ENCODE measurements at regions not wholly inside any gene's neighbourhood (a gene's known extent, or its start where the extent isn't known, plus 50 kb on each side); places are given as distances from the start of the nearest gene placed in this dataset.

DNA sequence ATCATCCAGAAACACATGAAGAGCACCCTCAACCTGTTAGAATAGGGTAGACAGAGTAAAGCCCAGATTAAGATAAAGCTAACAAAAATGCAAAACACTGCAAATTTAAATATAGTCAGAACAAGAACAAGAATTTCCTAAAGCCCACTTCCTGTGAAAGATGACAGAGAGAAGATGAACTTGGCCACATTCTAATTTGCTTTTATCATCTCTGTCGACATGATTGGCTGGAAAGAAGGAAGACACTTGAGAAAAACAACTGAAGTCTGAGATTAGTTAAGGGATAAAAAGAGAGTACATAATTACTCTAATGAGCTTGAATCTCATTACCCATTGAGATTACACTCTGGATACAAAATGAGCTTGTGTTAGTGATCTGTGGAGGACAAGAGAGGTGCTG is 537.6 kb downstream of the KLF5 start:
- DNase-seq (ENCODE audit: low read depth in 1 of 2, low spot score in 1 of 2), result no peak

GRCh38 chr13:73593199-73593765 is 534.5 kb downstream of the KLF5 start:
- DNase-seq (ENCODE audit: low read depth in 1 of 2, low spot score in 1 of 2), result no peak

- DNase-seq (ENCODE audit: low read depth in 1 of 2, low spot score in 1 of 2), result no peak
These were observed 533.1 kb downstream of the KLF5 start for GRCh38 chr13:73591861-73592260.

- no peak for DNase-seq (ENCODE audit: low read depth in 1 of 2, low spot score in 1 of 2)
These were observed 532.0 kb downstream of the KLF5 start for GRCh38 chr13:73590795-73591194.

DNA sequence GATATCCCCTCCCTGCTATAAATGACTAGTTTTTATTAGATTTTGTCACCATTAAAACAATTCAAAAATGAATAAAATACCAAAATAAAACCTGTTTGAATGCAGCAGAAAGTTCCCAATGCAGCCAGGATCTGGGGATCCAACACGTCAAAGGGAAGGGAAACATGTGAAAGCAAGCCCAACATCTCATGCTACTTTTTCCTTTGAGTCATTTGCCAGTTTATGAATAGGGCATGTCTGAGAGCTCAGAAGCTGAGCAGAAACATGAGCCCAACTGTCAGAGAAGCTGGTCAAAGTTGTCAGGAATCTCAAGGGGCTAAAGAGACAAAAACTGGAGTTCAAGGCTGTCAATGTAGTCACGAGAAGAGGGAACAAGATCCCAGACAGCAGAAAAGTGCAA is 526.4 kb downstream of the KLF5 start:
- DNase-seq (ENCODE audit: low read depth in 1 of 2, low spot score in 1 of 2), result no peak

GRCh38 chr13:73583331-73583730 is 524.5 kb downstream of the KLF5 start:
- DNase-seq (ENCODE audit: low read depth in 1 of 2, low spot score in 1 of 2), result no peak

GRCh38 chr13:73580513-73581267 is 521.9 kb downstream of the KLF5 start:
- DNase-seq (ENCODE audit: low read depth in 1 of 2, low spot score in 1 of 2), result no peak

- no peak for DNase-seq (ENCODE audit: low read depth in 1 of 2, low spot score in 1 of 2)
These were observed 520.9 kb downstream of the KLF5 start for GRCh38 chr13:73579574-73580274.

DNA sequence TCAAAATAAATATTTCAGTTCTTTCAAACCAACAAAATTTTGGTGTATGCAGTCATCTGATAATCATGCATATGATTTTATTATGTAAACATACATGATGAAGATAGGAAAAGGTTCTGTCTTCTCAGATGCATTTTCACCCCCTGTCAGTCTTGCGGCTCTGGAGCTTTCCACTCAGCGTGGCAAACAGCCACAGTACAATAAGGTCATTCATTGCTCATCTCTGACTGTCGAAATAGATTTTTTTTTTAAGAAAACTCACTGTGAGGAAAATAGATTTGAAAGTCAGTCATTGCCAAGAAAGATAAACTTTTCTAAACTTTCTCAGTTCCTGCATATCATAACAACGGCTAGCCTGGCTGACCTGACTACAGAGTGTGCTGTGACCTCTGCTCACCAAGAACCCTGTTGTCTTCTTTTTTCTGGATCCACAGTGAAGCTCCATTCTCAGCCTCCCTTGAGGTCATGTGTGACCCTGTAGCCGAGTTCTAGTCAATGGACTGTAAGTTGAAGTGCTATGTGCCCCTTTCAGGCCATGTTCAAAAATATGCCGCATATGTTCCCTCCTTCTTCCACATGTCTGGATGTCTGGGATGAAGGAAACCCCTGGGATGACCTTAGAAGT is 519.6 kb downstream of the KLF5 start:
- DNase-seq (ENCODE audit: low read depth in 1 of 2, low spot score in 1 of 2), result no peak

- DNase-seq (ENCODE audit: low read depth in 1 of 2, low spot score in 1 of 2), result no peak
These were observed 517.5 kb downstream of the KLF5 start for GRCh38 chr13:73576291-73576690.

DNA sequence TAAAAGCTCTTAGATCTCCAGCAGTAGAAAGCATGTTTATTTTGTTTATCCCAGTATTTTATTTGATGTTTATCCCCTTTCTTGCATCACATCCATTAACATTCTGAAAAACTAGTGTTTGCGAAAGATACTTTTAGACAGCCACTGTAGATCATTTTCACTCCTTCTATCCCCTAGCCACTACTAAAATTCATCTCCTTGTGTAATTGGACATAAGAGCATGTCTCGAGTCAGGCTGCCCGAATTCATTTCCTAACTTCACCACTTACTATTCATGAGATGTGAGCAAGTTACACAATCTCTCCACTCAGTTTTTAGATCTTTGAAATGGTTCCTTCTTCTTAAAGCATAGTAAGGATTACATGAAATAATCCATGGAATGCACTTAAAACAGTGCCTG is 514.0 kb downstream of the KLF5 start:
- no peak for DNase-seq (ENCODE audit: low read depth in 1 of 2, low spot score in 1 of 2)

GRCh38 chr13:73571376-73571775 is 512.6 kb downstream of the KLF5 start:
- no peak for DNase-seq (ENCODE audit: low read depth in 1 of 2, low spot score in 1 of 2)

- DNase-seq (ENCODE audit: low read depth in 1 of 2, low spot score in 1 of 2), result no peak
These were observed 498.1 kb downstream of the KLF5 start for GRCh38 chr13:73556902-73557301.

DNA sequence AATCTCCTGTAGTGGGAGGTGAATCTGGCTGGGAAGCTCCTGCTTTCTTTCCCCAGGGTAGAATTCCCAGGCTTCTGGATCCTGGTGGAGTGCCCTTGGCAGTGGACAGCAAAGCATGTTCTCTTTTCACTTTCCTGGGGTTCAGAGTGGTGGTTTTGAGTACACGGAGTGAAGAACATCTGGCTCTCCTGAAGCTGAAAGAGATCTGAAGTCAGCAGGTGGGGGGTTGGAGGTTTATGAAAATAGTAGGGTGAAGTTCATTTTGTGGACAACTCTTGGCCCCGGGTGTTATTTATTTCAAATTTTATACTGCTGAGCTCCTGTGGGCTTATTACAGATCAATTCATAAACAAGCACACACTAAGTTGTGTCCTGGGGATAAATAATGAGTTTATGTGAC is 497.3 kb downstream of the KLF5 start:
- DNase-seq (ENCODE audit: low read depth in 1 of 2, low spot score in 1 of 2), result no peak

- DNase-seq (ENCODE audit: low read depth in 1 of 2, low spot score in 1 of 2), result no peak
These were observed 492.9 kb downstream of the KLF5 start for GRCh38 chr13:73551736-73552135.

DNA sequence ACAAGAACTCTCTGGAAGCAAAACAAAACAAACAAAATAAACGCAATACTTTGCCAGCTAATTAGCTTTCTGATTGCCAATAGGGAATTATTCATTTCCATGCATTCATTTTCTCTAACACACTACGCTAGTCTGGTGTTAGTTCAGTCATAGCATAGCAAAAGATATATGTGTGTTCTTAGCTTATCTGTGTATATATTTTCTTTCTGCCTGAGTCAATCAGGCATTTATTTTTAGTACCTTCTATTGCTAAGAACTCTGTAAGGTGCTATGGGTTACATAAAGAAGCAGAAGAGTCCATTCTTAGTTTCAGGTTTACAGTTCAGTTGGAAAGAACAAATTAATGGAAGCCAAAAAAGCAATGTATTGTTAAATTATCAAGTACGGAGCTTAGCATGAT is 490.9 kb downstream of the KLF5 start:
- DNase-seq (ENCODE audit: low read depth in 1 of 2, low spot score in 1 of 2), result no peak

DNA sequence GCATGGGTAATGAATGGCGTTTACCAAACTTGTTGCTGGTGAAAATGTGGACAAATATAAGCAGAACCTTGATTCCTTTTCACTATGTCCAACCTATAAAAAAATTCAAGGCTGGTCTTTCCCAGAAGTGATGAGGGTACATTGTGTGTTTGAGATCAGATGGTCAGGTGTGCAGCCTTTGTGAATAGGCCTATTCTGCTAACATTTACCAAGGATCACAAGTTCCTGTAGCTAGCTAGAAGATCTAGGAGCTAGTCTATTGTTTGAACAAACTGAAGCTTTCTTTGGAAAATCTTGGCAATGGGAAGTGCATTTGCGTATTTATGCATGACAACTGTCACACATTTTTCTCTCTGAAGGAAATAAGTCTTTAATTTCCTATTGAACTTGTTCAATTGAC is 489.6 kb downstream of the KLF5 start:
- DNase-seq (ENCODE audit: low read depth in 1 of 2, low spot score in 1 of 2), result no peak

DNA sequence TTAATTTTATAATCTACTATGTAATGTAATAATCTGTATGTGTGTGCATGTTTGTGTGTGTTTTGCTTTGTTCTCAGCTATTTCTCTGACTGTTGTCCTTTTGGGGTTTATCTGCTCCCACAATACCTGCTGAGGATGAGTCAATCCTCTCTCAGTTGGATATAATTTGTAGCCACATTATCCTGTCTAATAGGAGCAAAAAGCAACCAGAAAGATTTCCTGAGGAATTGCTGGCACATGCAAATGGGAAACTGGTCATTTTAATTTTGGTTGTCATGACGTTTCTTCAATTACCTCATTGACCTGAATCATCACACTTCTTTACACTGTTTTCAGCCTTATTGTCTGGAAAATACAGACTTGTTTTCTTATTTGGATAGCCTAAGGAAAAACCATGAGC is 488.4 kb downstream of the KLF5 start:
- no peak for DNase-seq (ENCODE audit: low read depth in 1 of 2, low spot score in 1 of 2)

- DNase-seq (ENCODE audit: low read depth in 1 of 2, low spot score in 1 of 2), result no peak
These were observed 485.4 kb downstream of the KLF5 start for GRCh38 chr13:73544175-73544574.

GRCh38 chr13:73542446-73542845 is 483.6 kb downstream of the KLF5 start:
- no peak for DNase-seq (ENCODE audit: low read depth in 1 of 2, low spot score in 1 of 2)

DNA sequence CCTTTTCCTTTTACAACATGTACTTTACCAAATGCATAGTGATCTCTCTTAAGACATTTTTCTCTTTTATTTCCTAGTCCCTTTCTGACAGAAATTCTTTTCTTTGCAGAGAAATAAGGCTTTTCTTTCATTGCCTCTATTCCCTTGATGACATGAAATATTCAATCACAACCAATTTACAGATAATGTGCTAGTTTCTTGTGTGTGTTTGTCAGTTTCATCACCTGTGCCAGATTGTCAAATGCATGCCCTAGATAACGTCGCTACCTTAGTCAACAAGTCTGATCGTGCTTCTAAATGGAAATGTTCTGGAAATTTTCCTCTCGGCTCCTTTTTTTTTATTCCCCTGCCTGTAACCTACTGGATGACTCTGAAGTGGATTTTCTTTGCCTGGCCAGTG is 478.1 kb downstream of the KLF5 start:
- no peak for DNase-seq (ENCODE audit: low read depth in 1 of 2, low spot score in 1 of 2)

- no peak for DNase-seq (ENCODE audit: low read depth in 1 of 2, low spot score in 1 of 2)
These were observed 476.5 kb downstream of the KLF5 start for GRCh38 chr13:73535341-73535740.
